ENCODE measurements at regions not wholly inside any gene's neighbourhood (a gene's known extent, or its start where the extent isn't known, plus 50 kb on each side); places are given as distances from the start of the nearest gene placed in this dataset.

DNA sequence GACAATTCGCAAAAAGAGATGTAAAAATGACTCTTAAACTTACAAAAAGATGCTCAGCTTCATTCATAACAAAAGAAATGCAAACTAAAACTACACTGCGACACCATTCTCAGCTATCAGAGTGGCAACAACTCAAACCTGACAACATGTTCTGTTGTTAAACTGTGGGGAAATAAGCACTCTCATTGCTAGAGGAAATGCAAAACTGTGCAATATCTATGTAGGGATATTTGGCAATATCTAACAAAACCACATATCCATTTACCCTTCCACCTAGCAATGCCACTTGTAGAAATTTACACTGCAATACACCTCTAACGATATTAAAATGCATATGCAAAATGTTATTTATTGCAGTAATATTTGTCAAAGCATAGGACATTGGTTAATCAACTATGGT is 78.3 kb upstream of the EGFL6 start:
- TF ChIP-seq TAF1 (IDR thresholded peaks at IDR 0.05; ENCODE audit: borderline replicate concordance, insufficient read depth, low read length), result no peak
- TF ChIP-seq POLR2AphosphoS5 (IDR thresholded peaks at IDR 0.05; ENCODE audit: low read depth, low read length), result no peak
- TF ChIP-seq, protein P1, sequence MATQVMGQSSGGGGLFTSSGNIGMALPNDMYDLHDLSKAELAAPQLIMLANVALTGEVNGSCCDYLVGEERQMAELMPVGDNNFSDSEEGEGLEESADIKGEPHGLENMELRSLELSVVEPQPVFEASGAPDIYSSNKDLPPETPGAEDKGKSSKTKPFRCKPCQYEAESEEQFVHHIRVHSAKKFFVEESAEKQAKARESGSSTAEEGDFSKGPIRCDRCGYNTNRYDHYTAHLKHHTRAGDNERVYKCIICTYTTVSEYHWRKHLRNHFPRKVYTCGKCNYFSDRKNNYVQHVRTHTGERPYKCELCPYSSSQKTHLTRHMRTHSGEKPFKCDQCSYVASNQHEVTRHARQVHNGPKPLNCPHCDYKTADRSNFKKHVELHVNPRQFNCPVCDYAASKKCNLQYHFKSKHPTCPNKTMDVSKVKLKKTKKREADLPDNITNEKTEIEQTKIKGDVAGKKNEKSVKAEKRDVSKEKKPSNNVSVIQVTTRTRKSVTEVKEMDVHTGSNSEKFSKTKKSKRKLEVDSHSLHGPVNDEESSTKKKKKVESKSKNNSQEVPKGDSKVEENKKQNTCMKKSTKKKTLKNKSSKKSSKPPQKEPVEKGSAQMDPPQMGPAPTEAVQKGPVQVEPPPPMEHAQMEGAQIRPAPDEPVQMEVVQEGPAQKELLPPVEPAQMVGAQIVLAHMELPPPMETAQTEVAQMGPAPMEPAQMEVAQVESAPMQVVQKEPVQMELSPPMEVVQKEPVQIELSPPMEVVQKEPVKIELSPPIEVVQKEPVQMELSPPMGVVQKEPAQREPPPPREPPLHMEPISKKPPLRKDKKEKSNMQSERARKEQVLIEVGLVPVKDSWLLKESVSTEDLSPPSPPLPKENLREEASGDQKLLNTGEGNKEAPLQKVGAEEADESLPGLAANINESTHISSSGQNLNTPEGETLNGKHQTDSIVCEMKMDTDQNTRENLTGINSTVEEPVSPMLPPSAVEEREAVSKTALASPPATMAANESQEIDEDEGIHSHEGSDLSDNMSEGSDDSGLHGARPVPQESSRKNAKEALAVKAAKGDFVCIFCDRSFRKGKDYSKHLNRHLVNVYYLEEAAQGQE (IDR thresholded peaks at IDR 0.05; ENCODE audit: insufficient read depth in 1 of 2, low read depth in 2 of 2, low read length in 2 of 2), result no peak
- no peak for TF ChIP-seq SIN3A (IDR thresholded peaks at IDR 0.05; ENCODE audit: borderline replicate concordance, insufficient read depth, low read length)
- TF ChIP-seq FOXP2 (optimal IDR thresholded peaks at IDR 0.05; ENCODE audit: borderline replicate concordance, extremely low read depth, extremely low read length, insufficient read depth), result no peak
